AG09319 (cell line): ENCODE measurements at regions not wholly inside any gene's neighbourhood (a gene's known extent, or its start where the extent isn't known, plus 50 kb on each side); places are given as distances from the start of the nearest gene placed in this dataset.

ENCODE experiments used
- DNase-seq: peaks from one replicate; pipeline ENCODE4 v3.0.0-alpha.2; 2010; ENCODE audit warnings: low read depth; ENCODE audit errors: extremely low read depth
- TF ChIP-seq, protein P1 (sequence below): IDR thresholded peaks from 2 replicates; pipeline ENCODE4 v1.5.1; 2011; ENCODE audit warnings: low read depth, mild to moderate bottlenecking, inconsistent platforms, low read length, moderate library complexity

DNA sequence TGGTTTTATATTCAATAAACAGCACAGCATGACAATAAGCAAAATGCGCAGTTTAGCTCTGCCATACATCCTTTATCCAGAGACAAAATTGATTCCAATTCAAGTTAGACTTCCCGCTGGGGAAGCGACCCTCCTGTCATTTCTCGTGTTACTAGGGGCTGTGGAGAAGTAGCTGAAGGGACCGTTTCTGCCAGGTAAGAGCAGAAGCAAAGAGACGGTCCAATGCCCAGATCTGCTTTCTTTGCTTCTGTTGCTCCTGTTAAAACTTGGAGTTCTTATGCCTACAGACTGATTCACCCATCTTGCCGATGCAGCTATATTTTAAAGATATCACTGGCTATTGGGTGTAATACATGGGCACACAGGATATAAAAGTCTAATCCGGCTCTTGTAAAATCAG, 156.8 kb upstream of the AVPR1A start:
- TF ChIP-seq, protein P1, sequence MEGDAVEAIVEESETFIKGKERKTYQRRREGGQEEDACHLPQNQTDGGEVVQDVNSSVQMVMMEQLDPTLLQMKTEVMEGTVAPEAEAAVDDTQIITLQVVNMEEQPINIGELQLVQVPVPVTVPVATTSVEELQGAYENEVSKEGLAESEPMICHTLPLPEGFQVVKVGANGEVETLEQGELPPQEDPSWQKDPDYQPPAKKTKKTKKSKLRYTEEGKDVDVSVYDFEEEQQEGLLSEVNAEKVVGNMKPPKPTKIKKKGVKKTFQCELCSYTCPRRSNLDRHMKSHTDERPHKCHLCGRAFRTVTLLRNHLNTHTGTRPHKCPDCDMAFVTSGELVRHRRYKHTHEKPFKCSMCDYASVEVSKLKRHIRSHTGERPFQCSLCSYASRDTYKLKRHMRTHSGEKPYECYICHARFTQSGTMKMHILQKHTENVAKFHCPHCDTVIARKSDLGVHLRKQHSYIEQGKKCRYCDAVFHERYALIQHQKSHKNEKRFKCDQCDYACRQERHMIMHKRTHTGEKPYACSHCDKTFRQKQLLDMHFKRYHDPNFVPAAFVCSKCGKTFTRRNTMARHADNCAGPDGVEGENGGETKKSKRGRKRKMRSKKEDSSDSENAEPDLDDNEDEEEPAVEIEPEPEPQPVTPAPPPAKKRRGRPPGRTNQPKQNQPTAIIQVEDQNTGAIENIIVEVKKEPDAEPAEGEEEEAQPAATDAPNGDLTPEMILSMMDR, result no peak
- DNase-seq, result no peak

- DNase-seq, result no peak
These were observed 155.2 kb upstream of the AVPR1A start for GRCh38 chr12:63305901-63306875.

GRCh38 chr12:63304887-63305316, 153.9 kb upstream of the AVPR1A start:
- TF ChIP-seq, protein P1, result no peak
- DNase-seq, result no peak

More at GRCh38 chr12:63305901-63306875, 155.2 kb upstream of the AVPR1A start:
- TF ChIP-seq, protein P1, result no peak

GRCh38 chr12:63302941-63303536, 152.0 kb upstream of the AVPR1A start:
- TF ChIP-seq, protein P1, result no peak
- no peak for DNase-seq

DNA sequence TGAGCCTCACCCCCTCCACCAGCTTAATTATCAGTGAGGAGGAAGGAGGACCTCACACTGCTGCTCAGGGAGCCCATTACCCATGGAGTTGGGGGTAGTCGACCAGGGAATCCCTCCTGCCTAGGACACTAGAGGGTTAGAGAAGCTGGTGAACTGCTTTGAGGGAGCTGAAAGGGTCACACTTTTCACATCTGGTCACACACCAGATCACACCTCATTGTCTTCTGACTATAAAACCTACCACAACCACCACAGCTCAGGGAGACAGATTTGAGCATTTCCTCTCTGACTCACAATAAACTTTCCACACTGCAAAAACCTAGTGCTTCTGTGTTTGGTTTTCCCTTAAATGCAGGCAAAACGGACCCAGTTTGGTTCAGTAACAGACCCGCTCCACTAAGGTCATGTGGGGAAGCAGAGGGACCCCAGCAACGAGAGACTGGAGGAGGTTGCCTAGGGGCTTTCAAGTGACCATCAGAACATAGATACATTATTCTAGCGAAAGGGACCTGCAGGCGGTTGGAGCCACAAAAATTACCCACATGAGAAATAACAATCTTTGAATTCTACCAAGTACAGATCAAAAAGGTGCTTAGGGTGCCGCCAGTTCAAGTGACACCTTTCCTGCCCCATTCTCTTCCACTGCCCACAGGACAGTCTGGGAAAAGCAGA, 151.4 kb upstream of the AVPR1A start:
- no peak for DNase-seq

GRCh38 chr12:63301311-63301710, 150.3 kb upstream of the AVPR1A start:
- DNase-seq, result no peak
- TF ChIP-seq, protein P1, result no peak

More for the DNA sequence above, 151.4 kb upstream of the AVPR1A start:
- TF ChIP-seq, protein P1, result no peak
